LNCaP clone FGC (cell line): ENCODE measurements at regions not wholly inside any gene's neighbourhood (a gene's known extent, or its start where the extent isn't known, plus 50 kb on each side); places are given as distances from the start of the nearest gene placed in this dataset.

Experiments
- DNase-seq: peaks from one replicate; pipeline ENCODE4 v3.0.0-alpha.2; 2011; ENCODE audit warnings: low read depth
- H3K4me3 ChIP-seq: 2 replicates; pipeline ENCODE4 v1.5.1; 2011; ENCODE audit warnings: mild to moderate bottlenecking, low read depth, low read length, control low read depth
- TF ChIP-seq, protein P1 (sequence below): IDR thresholded peaks from 2 replicates; pipeline ENCODE4 v1.5.1; 2012; ENCODE audit warnings: mild to moderate bottlenecking; ENCODE audit not compliant: control insufficient read depth, insufficient read depth; ENCODE audit errors: extremely low read depth

DNA sequence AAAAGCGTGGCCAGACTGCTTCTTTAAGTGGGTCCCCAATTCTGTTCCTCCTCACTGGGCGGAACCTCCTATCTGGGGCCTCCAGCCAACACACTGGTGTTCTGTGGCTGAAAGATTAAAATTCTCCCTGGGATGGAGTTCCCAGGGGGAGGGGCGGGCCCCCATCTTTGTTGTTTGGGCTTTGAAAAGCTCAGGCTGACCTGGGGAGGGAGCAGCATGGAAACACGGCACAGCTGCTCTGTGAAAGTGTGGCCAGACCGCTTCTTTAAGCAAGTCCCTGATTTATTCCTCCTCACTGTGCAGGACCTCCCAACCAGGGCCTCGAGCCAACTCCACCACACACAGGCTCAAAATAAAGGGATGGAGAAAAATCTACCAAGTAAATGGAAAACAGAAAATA is 219.5 kb downstream of the TMEM47 start:
- TF ChIP-seq, protein P1, sequence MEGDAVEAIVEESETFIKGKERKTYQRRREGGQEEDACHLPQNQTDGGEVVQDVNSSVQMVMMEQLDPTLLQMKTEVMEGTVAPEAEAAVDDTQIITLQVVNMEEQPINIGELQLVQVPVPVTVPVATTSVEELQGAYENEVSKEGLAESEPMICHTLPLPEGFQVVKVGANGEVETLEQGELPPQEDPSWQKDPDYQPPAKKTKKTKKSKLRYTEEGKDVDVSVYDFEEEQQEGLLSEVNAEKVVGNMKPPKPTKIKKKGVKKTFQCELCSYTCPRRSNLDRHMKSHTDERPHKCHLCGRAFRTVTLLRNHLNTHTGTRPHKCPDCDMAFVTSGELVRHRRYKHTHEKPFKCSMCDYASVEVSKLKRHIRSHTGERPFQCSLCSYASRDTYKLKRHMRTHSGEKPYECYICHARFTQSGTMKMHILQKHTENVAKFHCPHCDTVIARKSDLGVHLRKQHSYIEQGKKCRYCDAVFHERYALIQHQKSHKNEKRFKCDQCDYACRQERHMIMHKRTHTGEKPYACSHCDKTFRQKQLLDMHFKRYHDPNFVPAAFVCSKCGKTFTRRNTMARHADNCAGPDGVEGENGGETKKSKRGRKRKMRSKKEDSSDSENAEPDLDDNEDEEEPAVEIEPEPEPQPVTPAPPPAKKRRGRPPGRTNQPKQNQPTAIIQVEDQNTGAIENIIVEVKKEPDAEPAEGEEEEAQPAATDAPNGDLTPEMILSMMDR, result no peak
- DNase-seq, result no peak
- no peak overlapping the region for H3K4me3 ChIP-seq

DNA sequence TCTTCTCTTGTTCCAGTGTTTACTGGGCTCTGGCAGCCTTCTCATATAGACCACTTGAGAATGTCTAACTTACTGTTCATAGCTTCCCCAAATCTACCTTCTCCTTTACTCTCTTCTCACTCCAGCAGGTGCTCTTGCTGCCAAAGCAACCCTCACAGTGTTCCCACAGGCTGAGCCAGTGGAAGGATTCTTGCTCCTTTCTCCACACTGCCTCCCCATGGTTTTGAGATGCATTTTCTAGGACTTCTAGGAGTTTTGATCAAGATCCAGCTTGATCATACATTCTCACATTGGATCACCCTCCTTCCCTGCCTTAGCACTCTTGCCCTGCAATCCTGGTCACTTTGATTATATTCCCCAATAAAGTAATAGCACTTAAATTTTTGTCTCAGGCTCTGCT is 230.8 kb downstream of the TMEM47 start:
- DNase-seq, result no peak
- TF ChIP-seq, protein P1, result peak; percentile 28
- no peak overlapping the region for H3K4me3 ChIP-seq

DNA sequence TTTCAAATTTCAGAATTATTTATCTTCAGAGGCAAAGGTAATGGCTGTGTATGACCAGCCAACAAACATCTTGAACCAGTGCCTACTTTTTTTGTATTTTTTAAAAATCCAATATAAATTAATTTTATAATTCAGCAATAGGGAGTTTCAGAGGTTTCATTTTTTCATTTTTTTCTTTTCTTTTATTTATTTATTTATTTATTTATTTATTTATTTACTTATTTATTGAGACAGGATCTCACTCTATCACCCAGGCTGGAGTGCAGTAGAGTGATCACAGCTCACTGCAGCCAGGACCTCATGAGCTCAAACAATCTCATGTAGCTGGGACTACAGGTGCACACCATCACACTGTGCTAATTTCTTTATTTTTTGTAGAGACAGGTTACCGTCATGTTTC is 250.5 kb downstream of the TMEM47 start:
- DNase-seq, result no peak
- H3K4me3 ChIP-seq, result no peak overlapping the region
- TF ChIP-seq, protein P1, result no peak

DNA sequence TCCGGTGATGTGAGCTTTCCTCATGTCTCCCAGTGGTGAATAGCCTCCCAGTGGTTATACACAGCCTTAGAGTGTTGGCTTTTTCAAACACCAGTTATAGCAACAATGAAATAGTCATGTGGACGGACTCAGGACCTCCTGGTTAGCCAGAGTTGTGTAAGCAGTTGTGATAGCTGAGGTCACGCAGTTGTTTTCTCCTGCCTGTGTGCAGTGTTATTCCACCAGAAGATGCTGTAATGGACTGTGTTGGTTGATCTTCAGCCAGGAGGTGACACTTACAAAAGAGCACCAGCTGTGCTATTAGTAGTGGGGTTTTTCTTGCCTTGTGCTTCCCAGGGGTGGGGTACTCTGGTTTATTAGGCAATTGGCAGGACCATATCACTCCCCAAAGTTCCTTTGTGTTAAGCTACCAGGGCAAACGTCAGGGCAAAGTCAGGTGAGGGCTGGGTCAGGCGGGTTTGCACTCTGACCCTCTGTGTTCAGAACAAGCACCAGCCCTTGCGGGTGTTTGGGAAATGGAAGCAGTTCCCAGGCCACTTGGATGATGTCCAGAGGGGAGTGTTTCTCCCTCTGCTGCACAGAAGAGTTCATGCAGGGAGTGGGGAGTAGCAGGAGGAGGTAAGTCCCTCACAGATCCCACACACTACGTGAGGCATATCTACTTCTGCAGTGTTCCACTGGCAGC is 252.6 kb downstream of the TMEM47 start:
- TF ChIP-seq, protein P1, result no peak
- DNase-seq, result no peak
- no peak overlapping the region for H3K4me3 ChIP-seq

DNA sequence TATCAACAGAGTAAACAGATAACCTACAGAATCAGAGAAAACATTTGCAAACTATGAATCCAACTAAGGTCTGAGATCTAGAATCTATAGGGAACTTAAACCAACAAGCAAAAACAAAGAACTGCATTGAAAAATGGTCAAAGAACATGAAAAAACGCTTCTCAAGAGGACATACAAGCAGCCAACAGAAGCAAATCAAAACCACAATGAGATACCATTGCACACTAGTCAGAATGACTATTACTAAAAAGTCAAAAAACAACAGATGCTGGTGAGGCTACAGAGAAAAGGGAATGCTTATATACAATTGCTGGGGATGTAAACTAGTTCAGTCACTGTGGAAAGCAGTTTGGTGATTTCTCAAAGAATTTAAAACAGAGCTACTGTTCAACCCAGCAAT is 255.7 kb downstream of the TMEM47 start:
- TF ChIP-seq, protein P1, result no peak
- no peak overlapping the region for H3K4me3 ChIP-seq
- DNase-seq, result no peak

DNA sequence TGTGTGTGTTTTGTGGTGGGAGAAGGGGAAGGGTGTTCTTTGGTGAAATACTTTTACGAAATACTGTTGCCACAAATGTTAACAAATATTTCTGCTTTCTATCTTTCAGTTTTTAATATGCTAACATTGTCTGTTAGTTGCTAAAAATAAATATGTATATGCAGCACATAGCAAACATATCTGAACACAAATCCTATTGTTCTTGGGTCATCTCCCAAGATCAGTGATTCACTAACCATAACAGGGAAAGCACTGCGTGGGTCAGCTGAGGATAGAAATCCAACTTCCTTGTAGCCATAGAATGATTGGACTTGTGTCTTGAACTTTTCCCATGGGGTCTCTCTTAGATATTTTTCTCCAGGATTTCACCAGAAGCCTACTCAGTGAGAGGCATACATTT is 250.3 kb upstream of the FAM47A start:
- TF ChIP-seq, protein P1, result no peak

DNA sequence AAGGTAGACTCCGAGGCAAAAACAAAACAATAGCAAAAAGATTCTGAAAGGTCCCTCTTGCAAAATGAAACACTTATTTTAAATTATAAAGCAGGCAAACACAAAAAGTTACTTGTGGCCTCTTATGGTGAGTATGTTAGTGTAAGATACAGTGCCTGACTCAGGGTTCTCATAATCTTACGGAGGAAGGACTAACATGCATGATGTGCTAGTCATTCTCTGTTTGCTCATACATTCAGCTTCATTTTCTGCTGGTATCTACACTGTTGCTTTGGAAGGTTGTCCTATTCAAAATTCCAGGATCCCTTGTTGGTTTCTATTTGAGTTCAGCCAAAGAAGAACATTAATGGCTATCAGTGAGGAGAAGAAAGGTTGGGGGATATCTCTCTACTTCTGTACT is 249.1 kb upstream of the FAM47A start:
- TF ChIP-seq, protein P1, result no peak
- no peak for DNase-seq
- H3K4me3 ChIP-seq, result no peak overlapping the region

More for the DNA sequence above, 250.3 kb upstream of the FAM47A start:
- H3K4me3 ChIP-seq, result no peak overlapping the region
- DNase-seq, result peak; percentile 85
